SK-N-SH (cell line): ENCODE measurements at regions not wholly inside any gene's neighbourhood (a gene's known extent, or its start where the extent isn't known, plus 50 kb on each side); places are given as distances from the start of the nearest gene placed in this dataset.

Source experiments
- CTCF ChIA-PET: fragments of 300-600, 350-600 bp; formaldehyde crosslinking; extraction: SDS; loops from one replicate; lab custom pipeline; 2021; lab: Yijun Ruan, JAX
- POLR2A ChIA-PET: fragments of 350-600 bp; sonication (Branson Sonifier 250); formaldehyde crosslinking; extraction: SDS; loops from one replicate; lab custom pipeline; 2020; ENCODE audit warnings: antibody characterized with exemption, inconsistent platforms; lab: Yijun Ruan, JAX
- DNase-seq: peaks from one replicate; pipeline ENCODE4 v3.0.0; 2012
- H2AFZ ChIP-seq: fragments of 200-600 bp; sonication (generic); 2 replicates; pipeline ENCODE4 v1.8.1; 2016; ENCODE audit warnings: antibody characterized with exemption, mild to moderate bottlenecking, low read depth
- H3F3A ChIP-seq: fragments of 200-600 bp; sonication (generic); replicated peaks from 2 replicates; pipeline ENCODE3; 2016; ENCODE audit warnings: antibody characterized with exemption, mild to moderate bottlenecking; ENCODE audit not compliant: insufficient read depth
- H3K27ac ChIP-seq, 2 experiments: fragments of 200-500 bp in 1 of 2; fragments of 200-600 bp in 1 of 2; sonication (Bioruptor generic) in 1 of 2; sonication (generic), shearing (Covaris generic) in 1 of 2; 2 replicates each; pipeline versions ENCODE4 v1.5.1 to v1.6.1; 2014 to 2016; ENCODE audit warnings: low read depth in 2 of 2, inconsistent platforms in 1 of 2, low read length in 1 of 2, mild to moderate bottlenecking in 1 of 2, mixed read lengths in 1 of 2
- H3K27me3 ChIP-seq: fragments of 200-600 bp; sonication (generic), shearing (Covaris generic); 2 replicates; pipeline ENCODE4 v1.6.1; 2016; ENCODE audit warnings: mixed run types; ENCODE audit not compliant: insufficient read depth
- H3K36me3 ChIP-seq, 2 experiments: fragments of 200-500 bp in 1 of 2; fragments of 200-600 bp in 1 of 2; sonication (Bioruptor generic) in 1 of 2; sonication (generic) in 1 of 2; replicated peaks in 1 of 2; 2 replicates each; pipeline versions ENCODE3 to v1.5.1; 2014 to 2016; ENCODE audit warnings: low read length in 1 of 2, mild to moderate bottlenecking in 1 of 2; ENCODE audit not compliant: insufficient read depth in 2 of 2, control insufficient read depth in 1 of 2
- H3K4me1 ChIP-seq, 2 experiments: fragments of 200-500 bp in 1 of 2; fragments of 200-600 bp in 1 of 2; sonication (Bioruptor generic) in 1 of 2; sonication (generic), shearing (Covaris generic) in 1 of 2; 2 replicates each; pipeline versions ENCODE4 v1.5.1 to v1.6.1; 2014 to 2016; ENCODE audit warnings: low read depth in 1 of 2, low read length in 1 of 2, mixed run types in 1 of 2; ENCODE audit not compliant: insufficient read depth in 2 of 2, control insufficient read depth in 1 of 2
- H3K4me2 ChIP-seq: fragments of 200-600 bp; sonication (generic), shearing (Covaris generic); 2 replicates; pipeline ENCODE4 v1.6.1; 2017; ENCODE audit warnings: mixed run types
- H3K4me3 ChIP-seq, 2 experiments: fragments of 200-500 bp in 1 of 2; fragments of 200-600 bp in 1 of 2; sonication (Bioruptor generic) in 1 of 2; sonication (generic), shearing (Covaris generic) in 1 of 2; 2 replicates each; pipeline versions ENCODE4 v1.5.1 to v1.8.1; 2014 to 2016; ENCODE audit warnings: low read depth in 2 of 2, inconsistent platforms in 1 of 2, low read length in 1 of 2, mild to moderate bottlenecking in 1 of 2, mixed read lengths in 1 of 2, moderate library complexity in 1 of 2
- H3K79me2 ChIP-seq: fragments of 200-600 bp; sonication (generic); 2 replicates; pipeline ENCODE4 v1.8.1; 2017; ENCODE audit warnings: mild to moderate bottlenecking; ENCODE audit not compliant: insufficient read depth
- H3K9ac ChIP-seq: fragments of 200-600 bp; sonication (generic); 2 replicates; pipeline ENCODE4 v1.6.1; 2017; ENCODE audit warnings: mixed run types
- H3K9me2 ChIP-seq: fragments of 200-600 bp; sonication (generic); 2 replicates; pipeline ENCODE4 v1.6.1; 2017; ENCODE audit warnings: mixed run types
- H3K9me3 ChIP-seq: fragments of 200-600 bp; sonication (generic); 2 replicates; pipeline ENCODE4 v1.6.1; 2017; ENCODE audit warnings: mixed run types, mild to moderate bottlenecking, moderate library complexity
- H4K20me1 ChIP-seq: fragments of 200-600 bp; sonication (generic); 2 replicates; pipeline ENCODE4 v1.6.1; 2017; ENCODE audit warnings: mild to moderate bottlenecking, mixed run types; ENCODE audit not compliant: insufficient read depth
- ELF1 ChIP-seq: IDR thresholded peaks from 2 replicates; pipeline ENCODE4 v1.4.0; 2012
- EP300 ChIP-seq, 2 experiments: IDR thresholded peaks; 2 replicates each; pipeline versions ENCODE4 v1.4.0 to v1.6.1; 2012; ENCODE audit warnings: borderline replicate concordance in 1 of 2, low read depth in 1 of 2, low read length in 1 of 2
- EZH2phosphoT487 ChIP-seq: fragments of 200-600 bp; sonication (generic); IDR thresholded peaks from 2 replicates; pipeline ENCODE4 v1.6.1; 2017; ENCODE audit warnings: low read depth, mixed run types, mild to moderate bottlenecking, antibody characterized with exemption, moderate library complexity, borderline replicate concordance
- FOXM1 ChIP-seq: IDR thresholded peaks from 2 replicates; pipeline ENCODE4 v1.4.0; 2012; ENCODE audit warnings: low read depth, mild to moderate bottlenecking
- GABPA ChIP-seq: IDR thresholded peaks from 2 replicates; pipeline ENCODE4 v1.4.0; 2012; ENCODE audit warnings: low read depth, mild to moderate bottlenecking
- GATA2 ChIP-seq: sonication (generic); formaldehyde crosslinking; IDR thresholded peaks from 2 replicates; pipeline ENCODE4 v1.5.0; 2020; ENCODE audit warnings: mild to moderate bottlenecking, missing genetic modification reagents
- IRF3 ChIP-seq: fragments of 150-350 bp; IDR thresholded peaks from 2 replicates; pipeline ENCODE4 v1.6.1; 2016; ENCODE audit warnings: mild to moderate bottlenecking, low read depth, low read length
- JUND ChIP-seq: IDR thresholded peaks from 2 replicates; pipeline ENCODE4 v1.4.0; 2012
- MEF2A ChIP-seq: IDR thresholded peaks from 2 replicates; pipeline ENCODE4 v1.4.0; 2012; ENCODE audit warnings: low read depth, borderline replicate concordance
- MXI1 ChIP-seq: IDR thresholded peaks from 2 replicates; pipeline ENCODE4 v1.6.1; 2012; ENCODE audit warnings: mild to moderate bottlenecking, low read depth, low read length, improper control_type of control experiment
- NFIC ChIP-seq: IDR thresholded peaks from 2 replicates; pipeline ENCODE4 v1.4.0; 2012; ENCODE audit warnings: borderline replicate concordance
- RFX5 ChIP-seq: IDR thresholded peaks from 2 replicates; pipeline ENCODE4 v1.6.1; 2012; ENCODE audit warnings: mild to moderate bottlenecking, improper control_type of control experiment, low read length
- RXRA ChIP-seq: IDR thresholded peaks from 2 replicates; pipeline ENCODE4 v1.4.0; 2012; ENCODE audit warnings: low read depth, mild to moderate bottlenecking, borderline replicate concordance
- SMC3 ChIP-seq: IDR thresholded peaks from 2 replicates; pipeline ENCODE4 v1.6.1; 2012; ENCODE audit warnings: low read depth, low read length, improper control_type of control experiment
- TEAD4 ChIP-seq: IDR thresholded peaks from 2 replicates; pipeline ENCODE4 v1.4.0; 2012; ENCODE audit warnings: mild to moderate bottlenecking, borderline replicate concordance; ENCODE audit not compliant: insufficient read depth
- USF1 ChIP-seq: IDR thresholded peaks from 2 replicates; pipeline ENCODE4 v1.4.0; 2012; ENCODE audit warnings: low read depth, borderline replicate concordance
- YY1 ChIP-seq: IDR thresholded peaks from 2 replicates; pipeline ENCODE4 v1.4.0; 2012; ENCODE audit warnings: low read depth, mild to moderate bottlenecking
- ZBTB33 ChIP-seq: IDR thresholded peaks from 2 replicates; pipeline ENCODE4 v1.4.0; 2012; ENCODE audit warnings: low read depth, borderline replicate concordance
- WGBS: methylation state at CpG from one replicate; pipeline ENCODE4 v1.1.6; 2017; ENCODE audit warnings: low lambda C conversion rate; 5-methylcytosine and 5-hydroxymethylcytosine counted together
- TF ChIP-seq, protein P1 (sequence below): fragments of 200-600 bp; sonication (generic); IDR thresholded peaks from 2 replicates; pipeline ENCODE4 v1.6.1; 2017; ENCODE audit warnings: antibody characterized with exemption, mild to moderate bottlenecking, moderate library complexity
- TF ChIP-seq, protein P2 (sequence below): fragments of 150-350 bp; IDR thresholded peaks from 2 replicates; pipeline ENCODE4 v1.6.1; 2017; ENCODE audit warnings: antibody characterized with exemption, low read length, low read depth, borderline replicate concordance
- TF ChIP-seq, protein P3 (sequence below): IDR thresholded peaks from 2 replicates; pipeline ENCODE4 v1.4.0; 2012; ENCODE audit warnings: low read depth

DNA sequence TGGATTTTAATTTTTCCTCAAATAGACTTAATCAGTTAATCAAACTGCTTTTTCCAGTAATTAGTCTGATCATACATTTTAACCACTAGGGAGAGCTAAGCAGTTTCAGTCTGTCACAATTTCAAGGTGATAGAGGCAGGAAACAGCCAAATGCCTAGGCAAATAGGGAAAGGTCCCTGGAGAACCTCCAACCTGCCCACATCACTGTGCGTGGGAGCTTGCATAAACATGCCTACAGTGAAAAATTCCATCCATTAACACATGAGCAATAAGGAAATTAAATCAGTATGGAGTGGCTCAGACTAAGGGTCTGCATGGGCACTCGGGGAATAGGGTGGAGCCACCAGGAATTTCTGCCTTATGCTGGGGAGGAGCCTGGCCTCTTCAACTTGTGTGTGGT lies 74.6 kb downstream of the AASDHPPT start:
- 45% methylated on average over 2 of the region's 2 CpGs for WGBS
- Histone ChIP-seq H3K9me3 (no peaks in the 10 kb centered on the region), H3K27ac (no peak overlapping the region)
- TF ChIP-seq GATA2 (CRISPR knock-in tag) (no peak), IRF3 (no peak), EZH2phosphoT487 (no peak), YY1 (no peak), TEAD4 (no peak), JUND (no peak), FOXM1 (no peak), MEF2A (no peak)
- TF ChIP-seq, all 33 proteins: peak for 0
- Histone ChIP-seq H3K4me2 (no peak overlapping the region), H3K4me1 (peaks cover 0 to 2% of the 10 kb centered on the region in 2 experiments; a peak in 1 of 4 replicates), H3K4me3 (no peak overlapping the region), H3K27me3 (no peaks in the 10 kb centered on the region), H4K20me1 (no peaks in the 10 kb centered on the region), H3K9me2 (no peaks in the 10 kb centered on the region), H3K36me3 (no peaks in the 10 kb centered on the region), H3K9ac (no peak overlapping the region), H2AFZ (no peak overlapping the region), H3F3A (no peaks in the 10 kb centered on the region), H3K79me2 (no peaks in the 10 kb centered on the region)
- no peak for DNase-seq
- POLR2A ChIA-PET: no interaction called here
- CTCF ChIA-PET: interaction anchor here (0.9 to 1.3 kb wide), 3 partner anchors 16 to 433 kb away, joined by 3 to 4 read pairs (median 4); no protein-coding TSS in a partner anchor

DNA sequence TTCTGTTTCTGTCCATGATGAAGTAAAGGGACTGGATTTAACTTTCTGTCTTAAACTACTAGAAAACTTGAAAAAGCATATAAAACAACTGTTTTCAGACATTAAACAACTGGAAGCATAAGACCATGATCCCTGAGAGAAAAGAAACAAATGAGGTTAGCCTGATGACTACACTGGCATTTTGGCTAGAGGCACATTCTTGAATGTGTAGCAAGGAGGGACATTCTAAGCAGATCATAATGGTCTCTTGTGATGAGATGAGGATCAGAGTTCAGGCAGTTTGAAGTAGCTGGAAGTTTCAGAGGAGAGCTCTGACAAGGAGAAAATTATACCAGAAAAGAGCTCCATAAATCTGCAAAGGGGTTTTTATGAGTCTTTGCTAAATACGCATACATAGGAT lies 75.4 kb downstream of the AASDHPPT start:
- no peaks in the 10 kb centered on the region for H3K9me3 ChIP-seq
- CTCF ChIA-PET: interaction anchor here (1.2 to 1.3 kb wide), 2 partner anchors 17 to 432 kb away, joined by 4 read pairs; no protein-coding TSS in a partner anchor
- DNase-seq: no peak
- no peaks in the 10 kb centered on the region for H3K9me2 ChIP-seq
- TF ChIP-seq EZH2phosphoT487 (no peak), RXRA (no peak), RFX5 (no peak), GATA2 (CRISPR knock-in tag) (no peak), ELF1 (no peak), GABPA (no peak), EP300 (IDR thresholded peaks at IDR 0.05; ENCODE audit: borderline replicate concordance in 1 of 2, low read depth in 1 of 2, low read length in 1 of 2) (no peak), YY1 (no peak), ZBTB33 (no peak), USF1 (no peak), JUND (no peak), MXI1 (no peak), SMC3 (no peak), MEF2A (no peak), NFIC (no peak), TEAD4 (no peak)
- TF ChIP-seq, protein P1, sequence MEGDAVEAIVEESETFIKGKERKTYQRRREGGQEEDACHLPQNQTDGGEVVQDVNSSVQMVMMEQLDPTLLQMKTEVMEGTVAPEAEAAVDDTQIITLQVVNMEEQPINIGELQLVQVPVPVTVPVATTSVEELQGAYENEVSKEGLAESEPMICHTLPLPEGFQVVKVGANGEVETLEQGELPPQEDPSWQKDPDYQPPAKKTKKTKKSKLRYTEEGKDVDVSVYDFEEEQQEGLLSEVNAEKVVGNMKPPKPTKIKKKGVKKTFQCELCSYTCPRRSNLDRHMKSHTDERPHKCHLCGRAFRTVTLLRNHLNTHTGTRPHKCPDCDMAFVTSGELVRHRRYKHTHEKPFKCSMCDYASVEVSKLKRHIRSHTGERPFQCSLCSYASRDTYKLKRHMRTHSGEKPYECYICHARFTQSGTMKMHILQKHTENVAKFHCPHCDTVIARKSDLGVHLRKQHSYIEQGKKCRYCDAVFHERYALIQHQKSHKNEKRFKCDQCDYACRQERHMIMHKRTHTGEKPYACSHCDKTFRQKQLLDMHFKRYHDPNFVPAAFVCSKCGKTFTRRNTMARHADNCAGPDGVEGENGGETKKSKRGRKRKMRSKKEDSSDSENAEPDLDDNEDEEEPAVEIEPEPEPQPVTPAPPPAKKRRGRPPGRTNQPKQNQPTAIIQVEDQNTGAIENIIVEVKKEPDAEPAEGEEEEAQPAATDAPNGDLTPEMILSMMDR: no peak
- TF ChIP-seq, protein P2, sequence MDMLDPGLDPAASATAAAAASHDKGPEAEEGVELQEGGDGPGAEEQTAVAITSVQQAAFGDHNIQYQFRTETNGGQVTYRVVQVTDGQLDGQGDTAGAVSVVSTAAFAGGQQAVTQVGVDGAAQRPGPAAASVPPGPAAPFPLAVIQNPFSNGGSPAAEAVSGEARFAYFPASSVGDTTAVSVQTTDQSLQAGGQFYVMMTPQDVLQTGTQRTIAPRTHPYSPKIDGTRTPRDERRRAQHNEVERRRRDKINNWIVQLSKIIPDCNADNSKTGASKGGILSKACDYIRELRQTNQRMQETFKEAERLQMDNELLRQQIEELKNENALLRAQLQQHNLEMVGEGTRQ: no peak
- TF ChIP-seq, protein P3, sequence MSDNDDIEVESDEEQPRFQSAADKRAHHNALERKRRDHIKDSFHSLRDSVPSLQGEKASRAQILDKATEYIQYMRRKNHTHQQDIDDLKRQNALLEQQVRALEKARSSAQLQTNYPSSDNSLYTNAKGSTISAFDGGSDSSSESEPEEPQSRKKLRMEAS: no peak
- TF ChIP-seq, all 33 proteins: peak for 0
- Histone ChIP-seq H4K20me1 (no peaks in the 10 kb centered on the region), H3K4me3 (no peak overlapping the region), H2AFZ (no peak overlapping the region), H3K27ac (no peak overlapping the region), H3K79me2 (no peaks in the 10 kb centered on the region), H3K4me2 (no peak overlapping the region), H3K4me1 (peaks cover 0 to 2% of the 10 kb centered on the region in 2 experiments; a peak in 1 of 4 replicates), H3K27me3 (no peaks in the 10 kb centered on the region), H3K9ac (no peak overlapping the region), H3K36me3 (no peaks in the 10 kb centered on the region), H3F3A (no peaks in the 10 kb centered on the region)
- POLR2A ChIA-PET: no interaction called here
- 2% methylated on average over 1 of the region's 1 CpG for WGBS
